ENCODE measurements at regions not wholly inside any gene's neighbourhood (a gene's known extent, or its start where the extent isn't known, plus 50 kb on each side); places are given as distances from the start of the nearest gene placed in this dataset.

GRCh38 chr11:103548838-103549237 is 439.6 kb downstream of the DYNC2H1 start:
- TF ChIP-seq POLR2A (IDR thresholded peaks at IDR 0.05; ENCODE audit: low read depth, low read length) (no peak), POLR2AphosphoS5 (IDR thresholded peaks at IDR 0.05; ENCODE audit: low read depth, low read length) (no peak), TAF1 (IDR thresholded peaks at IDR 0.05; ENCODE audit: borderline replicate concordance, low read depth, low read length) (no peak)

Data from GM12892 (cell line).